ENCODE measurements at regions not wholly inside any gene's neighbourhood (a gene's known extent, or its start where the extent isn't known, plus 50 kb on each side); places are given as distances from the start of the nearest gene placed in this dataset.

- TF ChIP-seq POLR2A (IDR thresholded peaks at IDR 0.05) (no peak), POLR2AphosphoS5 (IDR thresholded peaks at IDR 0.05; ENCODE audit: insufficient read depth in 1 of 2, low read depth in 1 of 2) (no peak)
- TF ChIP-seq, protein P1, sequence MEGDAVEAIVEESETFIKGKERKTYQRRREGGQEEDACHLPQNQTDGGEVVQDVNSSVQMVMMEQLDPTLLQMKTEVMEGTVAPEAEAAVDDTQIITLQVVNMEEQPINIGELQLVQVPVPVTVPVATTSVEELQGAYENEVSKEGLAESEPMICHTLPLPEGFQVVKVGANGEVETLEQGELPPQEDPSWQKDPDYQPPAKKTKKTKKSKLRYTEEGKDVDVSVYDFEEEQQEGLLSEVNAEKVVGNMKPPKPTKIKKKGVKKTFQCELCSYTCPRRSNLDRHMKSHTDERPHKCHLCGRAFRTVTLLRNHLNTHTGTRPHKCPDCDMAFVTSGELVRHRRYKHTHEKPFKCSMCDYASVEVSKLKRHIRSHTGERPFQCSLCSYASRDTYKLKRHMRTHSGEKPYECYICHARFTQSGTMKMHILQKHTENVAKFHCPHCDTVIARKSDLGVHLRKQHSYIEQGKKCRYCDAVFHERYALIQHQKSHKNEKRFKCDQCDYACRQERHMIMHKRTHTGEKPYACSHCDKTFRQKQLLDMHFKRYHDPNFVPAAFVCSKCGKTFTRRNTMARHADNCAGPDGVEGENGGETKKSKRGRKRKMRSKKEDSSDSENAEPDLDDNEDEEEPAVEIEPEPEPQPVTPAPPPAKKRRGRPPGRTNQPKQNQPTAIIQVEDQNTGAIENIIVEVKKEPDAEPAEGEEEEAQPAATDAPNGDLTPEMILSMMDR (IDR thresholded peaks at IDR 0.05), result no peak
Measured at GRCh38 chr4:133866328-133866699, 335.3 kb downstream of the PABPC4L start.
